ENCODE measurements at regions not wholly inside any gene's neighbourhood (a gene's known extent, or its start where the extent isn't known, plus 50 kb on each side); places are given as distances from the start of the nearest gene placed in this dataset.

- DNase-seq = no peak
These were observed 322.9 kb downstream of the MATN1 start for GRCh38 chr1:30400507-30400906.

GRCh38 chr1:30399026-30399425 is 324.4 kb downstream of the MATN1 start:
- no peak for DNase-seq

DNA sequence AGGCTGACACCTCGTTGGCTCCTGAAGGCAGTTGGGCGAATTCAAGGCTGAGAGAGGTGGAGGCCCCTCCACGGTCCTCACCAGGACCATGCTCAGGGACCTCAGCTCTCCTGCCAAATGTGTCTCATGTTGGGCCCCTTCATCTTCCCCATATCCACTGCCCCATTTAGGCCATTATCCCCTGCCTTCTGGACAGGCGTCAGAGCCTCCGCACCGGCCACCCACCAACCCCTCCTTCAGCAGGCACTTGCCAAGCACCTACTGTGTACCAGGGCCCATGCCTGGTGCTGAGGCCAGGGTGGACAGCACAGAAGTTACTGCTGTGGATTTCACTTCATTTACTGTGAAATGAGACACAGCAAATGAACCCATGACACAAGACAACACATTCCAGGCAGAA is 325.8 kb downstream of the MATN1 start:
- no peak for DNase-seq

GRCh38 chr1:30395631-30396030 is 327.8 kb downstream of the MATN1 start:
- DNase-seq = no peak

GRCh38 chr1:30388386-30388785 is 335.0 kb downstream of the MATN1 start:
- DNase-seq = no peak

DNA sequence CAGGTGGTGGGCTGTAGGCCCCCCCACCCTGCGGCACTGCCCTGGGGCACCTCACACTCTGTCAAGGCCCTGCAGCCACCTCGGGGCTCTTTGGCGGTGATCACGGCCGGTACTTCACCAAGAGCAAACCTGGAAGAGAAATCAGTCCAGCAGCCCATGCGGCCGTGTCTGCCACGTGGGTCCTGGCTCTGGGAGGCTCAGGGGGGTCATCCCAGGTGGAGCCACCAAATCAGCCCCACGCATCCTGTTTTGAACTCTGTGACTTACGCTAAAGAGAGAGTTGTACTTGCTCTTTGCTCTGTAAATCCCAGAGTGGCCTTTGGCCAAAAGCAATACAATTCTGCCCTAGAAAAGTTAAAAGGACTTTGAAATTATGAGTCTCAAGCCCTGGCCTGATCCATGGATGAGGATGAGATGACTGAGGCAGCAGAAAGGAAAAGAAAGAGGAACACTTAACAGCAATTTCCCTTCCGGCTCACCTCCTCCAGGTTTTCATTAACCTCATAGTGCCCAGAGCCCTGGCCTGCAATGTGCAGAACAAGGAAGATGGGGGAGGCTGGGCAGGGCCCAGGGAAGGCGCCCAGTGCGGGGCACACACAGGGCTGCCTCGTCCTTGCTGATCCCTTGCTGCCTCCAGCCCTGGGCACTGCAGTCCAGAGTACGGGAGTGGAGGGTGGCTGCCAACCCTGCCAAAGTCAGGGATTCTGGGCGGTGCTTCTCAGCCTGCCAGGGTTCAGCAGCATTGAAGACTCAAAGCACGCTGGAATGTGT is 337.0 kb downstream of the MATN1 start:
- DNase-seq = no peak

DNA sequence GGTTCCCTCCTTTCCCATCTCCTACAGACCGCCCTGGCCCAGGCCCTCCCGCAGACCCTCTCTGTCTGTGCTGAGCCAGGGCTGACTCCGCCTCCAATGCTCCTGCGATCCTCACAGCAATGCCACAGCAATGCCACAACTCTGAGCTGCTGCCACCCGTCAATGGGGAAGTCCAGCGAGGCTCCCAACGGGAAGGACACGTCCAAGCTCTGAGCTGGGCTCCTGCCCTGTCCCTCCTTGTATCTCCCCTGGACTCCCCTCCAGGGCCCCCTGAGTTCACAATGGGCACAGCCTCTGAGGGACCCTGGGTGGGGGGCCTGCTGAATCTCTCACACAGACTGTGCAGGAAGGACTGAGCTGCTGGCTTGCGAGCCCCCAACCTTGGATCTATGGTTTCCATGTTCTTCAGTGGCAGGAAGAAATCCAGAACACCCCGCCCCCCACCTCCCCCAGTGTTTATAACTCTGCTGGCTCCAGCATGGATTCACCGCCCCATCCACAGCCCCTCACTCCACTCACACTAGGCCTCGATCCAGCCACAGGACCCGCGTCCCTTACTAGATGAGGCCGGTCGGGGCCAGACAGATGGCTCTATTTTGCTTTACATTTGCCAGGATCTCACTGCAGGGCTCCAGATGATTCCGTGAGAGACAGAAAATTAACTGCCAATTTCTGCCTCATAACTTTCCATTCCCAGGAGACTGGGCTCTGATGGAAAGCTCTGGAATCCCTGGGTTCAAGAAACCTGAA is 338.0 kb downstream of the MATN1 start:
- no peak for DNase-seq

DNA sequence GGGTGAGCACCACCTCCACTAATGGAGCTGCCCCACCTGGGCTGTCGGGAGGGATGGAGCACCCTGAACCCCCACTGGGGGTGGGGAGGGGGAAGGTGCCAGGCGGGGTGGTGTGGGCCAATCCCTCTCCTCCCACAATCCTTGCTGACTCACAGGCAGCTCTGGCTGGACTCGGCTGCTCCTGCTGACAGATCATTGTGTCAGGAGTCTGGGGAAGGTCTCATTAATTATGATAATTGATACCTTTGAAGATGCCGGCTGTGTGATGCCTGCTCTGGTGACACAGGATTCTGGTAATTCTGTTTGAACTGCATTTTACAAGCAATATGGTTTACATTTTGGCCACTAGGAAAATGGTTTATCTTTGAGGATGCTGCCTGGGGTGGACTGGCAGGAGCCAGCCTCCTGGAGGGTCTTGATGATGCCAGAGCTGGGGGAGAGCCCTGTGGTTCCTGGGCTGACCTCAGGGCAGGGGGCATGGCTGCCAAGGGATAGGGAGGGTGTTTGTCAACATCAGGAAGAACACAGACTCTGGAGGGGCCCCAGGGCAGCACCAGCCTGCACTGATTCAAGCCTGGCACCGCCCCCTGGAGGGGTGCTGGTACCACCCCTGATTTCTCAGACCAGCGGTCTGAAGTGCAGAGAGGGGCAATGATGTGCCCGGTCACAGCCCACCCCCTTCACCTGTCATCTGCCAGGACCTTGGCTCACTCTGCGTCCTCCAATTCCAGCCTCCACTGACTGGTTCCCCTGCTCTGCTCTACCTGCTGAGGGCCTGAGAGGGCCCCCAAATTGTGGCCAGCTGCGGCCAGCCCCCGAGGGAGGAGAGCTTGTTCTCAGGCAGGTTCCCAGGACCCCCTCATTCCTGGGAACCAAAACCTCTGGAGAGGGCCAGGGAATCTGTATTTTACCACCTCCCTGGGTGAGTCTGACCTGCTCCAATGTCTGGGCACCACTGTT is 338.8 kb downstream of the MATN1 start:
- DNase-seq = no peak

- no peak for DNase-seq
These were observed 340.1 kb downstream of the MATN1 start for GRCh38 chr1:30383221-30383711.

- DNase-seq = no peak
These were observed 340.9 kb downstream of the MATN1 start for GRCh38 chr1:30382496-30382895.

DNA sequence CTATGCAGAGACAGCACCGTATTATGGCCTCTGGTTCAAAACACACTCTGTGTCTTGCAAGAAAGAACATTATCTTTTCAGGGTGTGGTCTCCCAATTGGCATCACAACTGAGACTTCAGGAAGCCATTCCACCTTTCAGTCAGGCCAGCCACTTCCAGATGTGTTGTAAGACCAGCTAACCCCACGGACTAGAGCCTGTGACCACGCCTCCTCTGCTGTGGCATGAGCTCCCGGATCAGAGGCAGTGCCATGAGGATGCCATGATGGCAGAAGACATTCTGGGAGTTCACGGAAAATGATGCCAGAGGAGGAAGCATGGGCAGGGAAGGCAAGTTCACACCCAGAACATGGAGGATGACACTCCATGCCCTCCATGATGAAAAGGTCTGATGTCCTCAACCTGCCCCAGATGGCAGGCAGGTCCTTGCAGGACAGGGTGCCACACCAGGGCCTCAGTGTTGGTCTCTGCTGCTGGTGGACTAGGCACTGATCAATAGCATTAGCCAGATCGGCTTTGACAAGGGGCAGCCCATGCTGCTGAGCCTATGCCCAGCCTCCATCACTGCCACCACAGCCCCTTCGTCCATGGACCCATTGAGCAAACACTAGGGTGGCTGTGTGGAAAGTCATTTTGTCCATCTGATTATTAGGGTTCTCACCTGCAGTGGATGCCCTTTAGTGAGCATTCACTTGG is 341.6 kb downstream of the MATN1 start:
- no peak for DNase-seq

- DNase-seq = no peak
These were observed 342.1 kb downstream of the MATN1 start for GRCh38 chr1:30381266-30381665.

- DNase-seq = no peak
These were observed 342.8 kb downstream of the MATN1 start for GRCh38 chr1:30380625-30380984.

DNA sequence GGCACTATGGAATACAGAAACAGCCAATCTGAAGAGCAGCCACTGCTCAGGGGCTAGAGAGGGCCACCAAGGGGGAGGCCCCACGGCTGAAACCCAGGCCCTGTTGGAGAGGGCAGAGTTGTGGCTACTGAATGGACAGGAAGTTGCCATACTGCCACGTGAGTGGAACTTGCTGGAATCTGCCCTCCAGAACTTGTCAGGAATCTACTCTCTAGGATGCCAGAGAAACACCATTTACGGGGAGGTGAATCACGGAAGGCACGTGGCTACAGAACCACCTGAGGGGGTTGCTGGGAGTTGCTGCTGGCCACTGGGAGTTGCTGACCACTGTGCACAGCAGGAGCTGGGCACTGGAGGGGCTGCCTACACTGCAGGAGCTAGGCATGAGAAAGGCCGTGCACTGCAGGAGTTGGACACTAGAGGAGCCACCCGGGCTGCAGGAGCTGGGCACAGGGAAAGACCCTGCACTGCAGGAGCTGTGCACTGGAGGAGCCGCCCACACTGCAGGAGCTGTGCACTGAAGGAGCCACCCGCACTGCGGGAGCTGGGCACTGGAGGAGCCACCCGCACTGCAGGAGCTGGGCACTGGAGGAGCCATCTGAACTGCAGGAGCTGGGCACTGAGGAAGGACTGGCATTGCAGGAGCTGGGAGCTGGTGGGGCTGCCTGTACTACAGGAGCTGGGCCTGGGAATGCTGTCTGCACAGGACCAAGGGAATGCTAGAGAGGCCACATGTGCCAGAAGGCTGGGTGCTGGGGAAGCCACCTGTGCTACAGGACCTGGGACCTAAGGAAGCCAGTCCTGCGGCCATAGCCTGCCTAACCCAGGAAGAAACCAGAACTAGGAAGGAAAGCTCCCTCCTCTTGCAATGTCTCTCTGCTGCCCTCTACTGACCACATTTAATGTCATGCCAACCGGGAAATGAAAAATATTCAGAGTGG is 343.4 kb downstream of the MATN1 start:
- no peak for DNase-seq

- DNase-seq = no peak
These were observed 344.3 kb downstream of the MATN1 start for GRCh38 chr1:30378991-30379581.

- no peak for DNase-seq
These were observed 345.3 kb downstream of the MATN1 start for GRCh38 chr1:30378003-30378596.

DNA sequence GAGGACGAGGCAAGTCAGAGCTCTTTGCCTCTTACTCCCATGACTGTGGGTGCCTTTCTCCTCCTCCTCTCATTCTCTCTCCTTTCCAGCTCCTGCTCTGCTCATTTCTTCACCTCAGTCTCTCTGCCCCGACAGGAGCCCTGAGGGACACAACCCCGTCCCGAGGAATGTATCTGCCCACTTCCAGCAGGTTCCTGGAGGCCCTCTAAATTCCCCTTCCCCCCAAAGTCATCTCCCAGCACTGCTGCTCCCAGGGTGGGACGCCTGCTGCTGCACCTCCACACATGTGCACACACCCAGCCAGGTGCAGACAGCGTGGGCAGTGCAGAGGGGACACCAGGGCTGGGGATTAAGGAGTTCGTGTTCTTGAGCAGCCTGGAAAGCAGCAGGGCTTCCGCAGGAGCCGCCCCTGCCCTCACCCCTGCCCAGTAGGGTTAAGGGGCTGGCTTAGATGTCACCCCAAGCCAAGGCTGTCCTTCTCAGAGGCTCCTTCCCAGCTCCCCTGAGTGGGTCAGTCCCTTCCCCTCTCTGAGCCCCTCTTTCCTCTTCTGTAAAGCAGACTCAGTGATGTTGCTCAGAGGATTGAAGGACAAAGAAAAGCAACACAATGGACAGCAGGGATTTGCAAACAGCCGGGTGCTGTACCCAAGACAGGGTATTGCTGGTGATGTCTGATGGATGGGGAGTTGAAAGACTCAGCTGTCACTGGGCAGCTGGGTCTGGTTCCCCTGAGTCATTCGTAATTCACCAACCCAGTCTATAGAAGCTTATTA is 346.0 kb downstream of the MATN1 start:
- DNase-seq = no peak

- no peak for DNase-seq
These were observed 347.2 kb downstream of the MATN1 start for GRCh38 chr1:30376054-30376697.

DNA sequence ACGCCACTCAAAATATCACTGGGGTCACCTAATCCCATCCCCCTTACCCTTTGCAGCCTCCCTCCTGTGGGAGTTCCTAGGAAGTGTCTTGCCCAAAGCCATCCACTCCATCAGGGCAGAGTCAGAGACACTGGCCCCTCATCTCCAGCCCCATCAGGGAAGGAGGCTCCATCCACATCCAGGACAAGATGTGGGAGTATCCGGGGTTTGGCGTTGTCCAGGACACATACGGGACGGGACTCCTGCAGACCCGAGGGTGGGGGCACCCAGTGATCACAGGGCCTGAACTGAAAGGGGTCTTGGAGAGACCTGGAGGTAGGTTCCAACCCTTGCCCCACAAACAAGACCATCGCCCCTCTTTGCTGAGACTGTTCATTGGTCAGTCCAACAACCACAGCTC is 348.2 kb downstream of the MATN1 start:
- no peak for DNase-seq
